Prostate gland (tissue), 2 donors: ENCODE measurements at regions not wholly inside any gene's neighbourhood (a gene's known extent, or its start where the extent isn't known, plus 50 kb on each side); places are given as distances from the start of the nearest gene placed in this dataset.

Experiments used
- CTCF ChIP-seq, 4 experiments: fragments of 200-600 bp in 2 of 4; fragments of 450-650 bp in 2 of 4; sonication (generic) in 2 of 4; IDR thresholded peaks; 1 replicate in 3 of 4; 2 replicates in 1 of 4; pipeline ENCODE4 v1.5.1; 2016 to 2019; ENCODE audit warnings: antibody characterized with exemption in 4 of 4, mild to moderate bottlenecking in 2 of 4, moderate library complexity in 2 of 4
- POLR2A ChIP-seq: fragments of 450-650 bp; IDR thresholded peaks from one replicate; pipeline ENCODE4 v1.6.1; 2016; ENCODE audit warnings: antibody characterized with exemption, mild to moderate bottlenecking
- POLR2AphosphoS5 ChIP-seq: sonication (generic); formaldehyde crosslinking; IDR thresholded peaks from one replicate; pipeline ENCODE4 v1.6.1; 2017; ENCODE audit warnings: antibody characterized with exemption

- TF ChIP-seq CTCF (IDR thresholded peaks at IDR 0.05) (no peak), POLR2AphosphoS5 (no peak), POLR2A (no peak)
Observed at GRCh38 chr5:39639618-39640089, 214.9 kb upstream of the DAB2 start.
